H1 (cell line): ENCODE measurements at regions not wholly inside any gene's neighbourhood (a gene's known extent, or its start where the extent isn't known, plus 50 kb on each side); places are given as distances from the start of the nearest gene placed in this dataset.
A peak's percentile ranks its signal among the peaks of the same experiment; 100 is the strongest.

Experiments
- CTCF ChIA-PET: fragments of 300-600 bp; sonication (Branson Sonifier 250); formaldehyde crosslinking; loops from one replicate; lab custom pipeline; 2021; ENCODE audit not compliant: partially characterized antibody; lab: Charles Lee
- POLR2A ChIA-PET: fragments of 300-600 bp; sonication (Branson Sonifier 250); formaldehyde crosslinking; loops from one replicate; lab custom pipeline; 2021; ENCODE audit warnings: inconsistent platforms; ENCODE audit not compliant: partially characterized antibody; lab: Charles Lee
- DNase-seq, 2 experiments: peaks; one replicate each; pipeline versions ENCODE4 v3.0.0 to v3.0.0-alpha.2; 2010 to 2022; ENCODE audit warnings: low spot score in 2 of 2, low read depth in 1 of 2, mixed read lengths in 1 of 2
- FAIRE-seq: peaks from 2 replicates; lab custom pipeline; 2011; peaks lifted over from hg19 to GRCh38; lab: Jason Lieb, UNC
- H2AFZ ChIP-seq: 2 replicates; pipeline ENCODE4 v1.8.1; 2012; ENCODE audit warnings: low read length, inconsistent platforms
- H2AK5ac ChIP-seq: 2 replicates; pipeline ENCODE4 v1.6.1; 2013; ENCODE audit warnings: low read depth, low read length
- H2BK120ac ChIP-seq: replicated peaks from 2 replicates; pipeline ENCODE3; 2013; ENCODE audit warnings: low read depth, low read length, inconsistent platforms
- H2BK12ac ChIP-seq: 2 replicates; pipeline ENCODE4 v1.6.1; 2013; ENCODE audit warnings: low read depth, low read length
- H2BK15ac ChIP-seq: 2 replicates; pipeline ENCODE4 v1.6.1; 2013; ENCODE audit warnings: low read length
- H2BK20ac ChIP-seq: 2 replicates; pipeline ENCODE4 v1.6.1; 2013; ENCODE audit warnings: low read length
- H2BK5ac ChIP-seq: 2 replicates; pipeline ENCODE4 v1.6.1; 2013; ENCODE audit warnings: low read depth, low read length
- H3K14ac ChIP-seq: 2 replicates; pipeline ENCODE4 v1.6.1; 2013; ENCODE audit warnings: inconsistent platforms; ENCODE audit not compliant: insufficient read length
- H3K18ac ChIP-seq: 2 replicates; pipeline ENCODE4 v1.6.1; 2013; ENCODE audit warnings: low read length; ENCODE audit errors: extremely low read depth
- H3K23ac ChIP-seq: 2 replicates; pipeline ENCODE4 v1.6.1; 2013; ENCODE audit warnings: inconsistent platforms; ENCODE audit not compliant: insufficient read length
- H3K23me2 ChIP-seq: 2 replicates; pipeline ENCODE4 v1.6.1; 2013; ENCODE audit warnings: low read depth, low read length
- H3K27ac ChIP-seq: 2 replicates; pipeline ENCODE4 v1.6.1; 2011; ENCODE audit warnings: low read depth, low read length, inconsistent platforms
- H3K27me3 ChIP-seq, 4 experiments: replicated peaks in 1 of 4; 1 replicate in 1 of 4; 2 replicates in 3 of 4; pipeline versions ENCODE4 v1.6.1 to v1.8.1; 2011 to 2013; ENCODE audit warnings: low read length in 3 of 4, mild to moderate bottlenecking in 3 of 4, inconsistent platforms in 2 of 4, mixed read lengths in 2 of 4, moderate library complexity in 1 of 4; ENCODE audit not compliant: control insufficient read depth in 3 of 4, insufficient read depth in 3 of 4; ENCODE audit errors: extremely low read depth in 1 of 4
- H3K36me3 ChIP-seq, 4 experiments: 2 replicates each; pipeline versions ENCODE4 v1.6.1 to v1.8.1; 2011 to 2013; ENCODE audit warnings: mild to moderate bottlenecking in 4 of 4, low read length in 3 of 4, moderate library complexity in 2 of 4, control low read depth in 1 of 4, inconsistent platforms in 1 of 4; ENCODE audit not compliant: insufficient read depth in 4 of 4, control insufficient read depth in 2 of 4
- H3K4ac ChIP-seq: replicated peaks from 2 replicates; pipeline ENCODE3; 2013; ENCODE audit warnings: low read length, low read depth, mixed read lengths, inconsistent platforms; ENCODE audit not compliant: insufficient read length
- H3K4me1 ChIP-seq, 4 experiments: replicated peaks in 1 of 4; 1 replicate in 1 of 4; 2 replicates in 3 of 4; pipeline versions ENCODE4 v1.6.1 to v1.8.1; 2011 to 2013; ENCODE audit warnings: low read length in 3 of 4, inconsistent platforms in 2 of 4, mixed read lengths in 1 of 4; ENCODE audit not compliant: insufficient read depth in 4 of 4, control insufficient read depth in 3 of 4
- H3K4me2 ChIP-seq, 2 experiments: 2 replicates each; pipeline versions ENCODE4 v1.6.1 to v1.8.1; 2011 to 2013; ENCODE audit warnings: low read depth in 2 of 2, low read length in 2 of 2, control low read depth in 1 of 2, inconsistent platforms in 1 of 2, mild to moderate bottlenecking in 1 of 2; ENCODE audit not compliant: insufficient read depth in 1 of 2
- H3K4me3 ChIP-seq, 4 experiments: fragments of 200-600, 300-600 bp in 1 of 4; sonication (generic), shearing (Covaris generic), sonication (Bioruptor Twin) in 1 of 4; 2 replicates each; pipeline versions ENCODE4 v1.5.1 to v1.8.1; 2011 to 2016; ENCODE audit warnings: low read length in 4 of 4, low read depth in 3 of 4, control low read depth in 2 of 4, inconsistent platforms in 2 of 4, mild to moderate bottlenecking in 2 of 4, mixed read lengths in 1 of 4, moderate library complexity in 1 of 4; ENCODE audit not compliant: insufficient read depth in 2 of 4; ENCODE audit errors: extremely low read depth in 1 of 4
- H3K56ac ChIP-seq: replicated peaks from 2 replicates; pipeline ENCODE3; 2013; ENCODE audit warnings: low read depth, mild to moderate bottlenecking, mixed read lengths, low read length, inconsistent platforms; ENCODE audit not compliant: insufficient read length
- H3K79me1 ChIP-seq: 2 replicates; pipeline ENCODE4 v1.6.1; 2013; ENCODE audit warnings: low read depth, low read length, control low read depth
- H3K79me2 ChIP-seq, 2 experiments: 2 replicates each; pipeline versions ENCODE4 v1.6.1 to v1.8.1; 2012 to 2013; ENCODE audit warnings: low read length in 2 of 2, mild to moderate bottlenecking in 2 of 2, inconsistent platforms in 1 of 2; ENCODE audit not compliant: insufficient read depth in 2 of 2, control insufficient read depth in 1 of 2
- H3K9ac ChIP-seq, 4 experiments: replicated peaks in 1 of 4; 1 replicate in 1 of 4; 2 replicates in 3 of 4; pipeline versions ENCODE4 v1.6.1 to v1.8.1; 2011 to 2013; ENCODE audit warnings: low read depth in 3 of 4, low read length in 3 of 4, control low read depth in 2 of 4, mild to moderate bottlenecking in 2 of 4, moderate library complexity in 2 of 4, inconsistent platforms in 1 of 4; ENCODE audit errors: extremely low read depth in 1 of 4
- H3K9me3 ChIP-seq, 2 experiments: 2 replicates each; pipeline versions ENCODE4 v1.6.1 to v1.8.1; 2012 to 2013; ENCODE audit warnings: mild to moderate bottlenecking in 2 of 2, moderate library complexity in 2 of 2, control low read depth in 1 of 2, inconsistent platforms in 1 of 2, low read depth in 1 of 2, low read length in 1 of 2, mixed read lengths in 1 of 2; ENCODE audit not compliant: insufficient read depth in 2 of 2
- H4K20me1 ChIP-seq, 2 experiments: replicated peaks in 1 of 2; 2 replicates each; pipeline versions ENCODE3 to v1.8.1; 2011 to 2013; ENCODE audit warnings: inconsistent platforms in 2 of 2, low read length in 2 of 2, mild to moderate bottlenecking in 1 of 2; ENCODE audit not compliant: insufficient read depth in 2 of 2, control insufficient read depth in 1 of 2
- H4K5ac ChIP-seq: 2 replicates; pipeline ENCODE4 v1.6.1; 2013; ENCODE audit warnings: low read length, low read depth, mixed read lengths, inconsistent platforms; ENCODE audit not compliant: insufficient read length
- H4K8ac ChIP-seq: 2 replicates; pipeline ENCODE4 v1.8.0; 2013; ENCODE audit warnings: mild to moderate bottlenecking, moderate library complexity, low read length, inconsistent platforms; ENCODE audit not compliant: insufficient read depth; ENCODE audit errors: extremely low read depth
- H4K91ac ChIP-seq: replicated peaks from 2 replicates; pipeline ENCODE3; 2013; ENCODE audit warnings: low read length, mixed read lengths, inconsistent platforms; ENCODE audit not compliant: insufficient read length
- BCL11A ChIP-seq, 2 experiments: IDR thresholded peaks; one replicate each; pipeline ENCODE4 v1.6.1; 2011; ENCODE audit warnings: low read depth in 2 of 2, low read length in 2 of 2, mild to moderate bottlenecking in 2 of 2
- CHD2 ChIP-seq: IDR thresholded peaks from 2 replicates; pipeline ENCODE4 v1.6.1; 2012; ENCODE audit warnings: low read length, improper control_type of control experiment
- CTCF ChIP-seq, 3 experiments: IDR thresholded peaks; 1 replicate in 2 of 3; 2 replicates in 1 of 3; pipeline versions ENCODE4 v1.5.1 to v1.6.1; 2011; ENCODE audit warnings: low read length in 3 of 3, mild to moderate bottlenecking in 3 of 3, inconsistent platforms in 2 of 3, low read depth in 1 of 3, moderate library complexity in 1 of 3; ENCODE audit not compliant: insufficient read depth in 1 of 3; ENCODE audit errors: control extremely low read depth in 1 of 3
- EGR1 ChIP-seq: IDR thresholded peaks from 2 replicates; pipeline ENCODE4 v1.6.1; 2011; ENCODE audit warnings: low read depth, low read length, borderline replicate concordance
- GTF2F1 ChIP-seq: IDR thresholded peaks from 2 replicates; pipeline ENCODE4 v1.6.1; 2012; ENCODE audit warnings: low read depth, low read length, improper control_type of control experiment, borderline replicate concordance
- NANOG ChIP-seq: IDR thresholded peaks from 2 replicates; pipeline ENCODE4 v1.6.1; 2011; ENCODE audit warnings: low read length, low read depth, mild to moderate bottlenecking, inconsistent platforms; ENCODE audit not compliant: insufficient read depth, poor library complexity, severe bottlenecking
- RAD21 ChIP-seq, 2 experiments: IDR thresholded peaks in 1 of 2; conservative IDR thresholded peaks in 1 of 2; 2 replicates each; pipeline ENCODE4 v1.6.1; 2011; ENCODE audit warnings: low read depth in 2 of 2, low read length in 2 of 2, improper control_type of control experiment in 1 of 2, inconsistent platforms in 1 of 2, mild to moderate bottlenecking in 1 of 2, moderate library complexity in 1 of 2
- RFX5 ChIP-seq: IDR thresholded peaks from 2 replicates; pipeline ENCODE4 v1.6.1; 2011; ENCODE audit warnings: low read depth, low read length, improper control_type of control experiment, borderline replicate concordance
- SP4 ChIP-seq: IDR thresholded peaks from 2 replicates; pipeline ENCODE4 v1.6.1; 2012; ENCODE audit warnings: low read length, inconsistent platforms
- TAF1 ChIP-seq: IDR thresholded peaks from 2 replicates; pipeline ENCODE4 v1.6.1; 2011; ENCODE audit warnings: mild to moderate bottlenecking, low read depth, low read length
- USF2 ChIP-seq: IDR thresholded peaks from 2 replicates; pipeline ENCODE4 v1.6.1; 2011; ENCODE audit warnings: low read length, improper control_type of control experiment
- WGBS, 2 experiments: shearing (Covaris generic) in 1 of 2; methylation state at CpG; one replicate each; pipeline versions ENCODE4 v1.1.6 to v1.1.7; 2013 to 2015; ENCODE audit warnings: low lambda C conversion rate in 2 of 2, mixed read lengths in 2 of 2, inconsistent platforms in 1 of 2, low coverage in 1 of 2, missing lambda C conversion rate in 1 of 2; ENCODE audit not compliant: insufficient replicate concordance in 2 of 2, insufficient coverage in 1 of 2, insufficient read length in 1 of 2; ENCODE audit errors: extremely low coverage in 1 of 2, missing lambda C conversion rate in 1 of 2; 5-methylcytosine and 5-hydroxymethylcytosine counted together

DNA sequence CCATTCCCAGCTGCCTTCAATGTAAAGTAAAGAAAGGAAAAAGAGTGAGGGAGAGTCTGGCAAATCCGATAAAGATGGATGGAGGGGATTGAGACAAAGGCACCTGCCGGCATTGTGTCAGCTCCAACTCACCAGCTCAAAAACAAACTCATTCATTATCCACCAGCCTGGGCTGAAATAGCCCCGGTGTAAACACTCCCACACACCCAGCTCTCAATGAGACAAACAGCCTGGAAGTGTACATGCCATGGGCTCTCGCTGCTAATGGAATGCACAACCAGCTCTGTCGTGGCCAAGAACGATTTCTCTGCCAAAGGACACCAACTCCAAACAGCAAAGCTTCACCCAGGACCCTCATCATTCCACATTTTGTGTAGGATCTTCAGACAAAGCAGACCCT lies 89.3 kb upstream of the OPCML start:
- no peak for FAIRE-seq
- Histone ChIP-seq H3K23me2 (no peaks in the 10 kb centered on the region), H2BK120ac (no peak overlapping the region), H3K36me3 (no peaks in the 10 kb centered on the region), H2AFZ (no peak overlapping the region), H3K27ac (no peak overlapping the region), H3K56ac (no peak overlapping the region), H3K23ac (no peak overlapping the region), H3K9me3 (no peaks in the 10 kb centered on the region), H4K5ac (no peak overlapping the region), H3K79me1 (no peaks in the 10 kb centered on the region), H2BK12ac (no peak overlapping the region), H3K9ac (no peak overlapping the region), H4K91ac (no peak overlapping the region), H3K18ac (no peak overlapping the region), H2AK5ac (no peak overlapping the region), H3K4me2 (no peak overlapping the region), H2BK5ac (no peak overlapping the region), H3K79me2 (no peaks in the 10 kb centered on the region), H2BK20ac (no peak overlapping the region), H3K14ac (no peak overlapping the region), H3K27me3 (no peaks in the 10 kb centered on the region), H4K20me1 (no peaks in the 10 kb centered on the region), H2BK15ac (no peak overlapping the region), H3K4me1 (peaks cover 0 to 5% (median 0%) of the 10 kb centered on the region in 4 experiments; a peak in 1 of 7 replicates), H3K4me3 (no peak overlapping the region), H3K4ac (no peak overlapping the region), H4K8ac (peak overlapping the region; percentile 77; the same call in 1 of the 2 replicates)
- DNase-seq: peak in 1 of 2 experiments; percentile 7
- ChIA-PET CTCF (interaction anchor here (1.6 to 7.4 kb wide), 7 partner anchors 12 to 543 kb away, joined by 4 to 65 read pairs (median 30); no protein-coding TSS in a partner anchor), POLR2A (no interaction called here)
- WGBS, 2 experiments: 89% methylated on average over 6 of the region's 6 CpGs; no CpG with 5 or more reads in 1 of the 2 experiments
- no peak for TF ChIP-seq RAD21 (IDR thresholded peaks at IDR 0.05 in 1 of 2, conservative IDR thresholded peaks at IDR 0.05 in 1 of 2; ENCODE audit: low read depth in 2 of 2, low read length in 2 of 2)
- TF ChIP-seq EGR1: no peak
- no peak for TF ChIP-seq TAF1
- no peak for TF ChIP-seq BCL11A (IDR thresholded peaks at IDR 0.05; ENCODE audit: low read depth in 2 of 2, low read length in 2 of 2)
- no peak for TF ChIP-seq CHD2
- no peak for TF ChIP-seq NANOG
- no peak for TF ChIP-seq RFX5
- TF ChIP-seq SP4: no peak
- no peak for TF ChIP-seq GTF2F1
- TF ChIP-seq USF2: no peak
- TF ChIP-seq CTCF (IDR thresholded peaks at IDR 0.05; ENCODE audit: control extremely low read depth in 1 of 3, insufficient read depth in 1 of 3, low read depth in 1 of 3, low read length in 3 of 3): no peak
